HG02970 (cell line): ENCODE measurements at regions not wholly inside any gene's neighbourhood (a gene's known extent, or its start where the extent isn't known, plus 50 kb on each side); places are given as distances from the start of the nearest gene placed in this dataset.

ENCODE experiments used
- ATAC-seq: cut with Tn5 transposase; IDR thresholded peaks from one replicate; pipeline ENCODE4 v1.9.1; 2021; ENCODE audit warnings: mild to moderate bottlenecking, moderate library complexity, moderate number of reproducible peaks; ENCODE audit not compliant: unreplicated experiment, low FRiP score

- no peak for ATAC-seq
These were observed 389.7 kb downstream of the TAF11L14 start for GRCh38 chr5:18023986-18024385.

GRCh38 chr5:18024542-18024941 is 390.3 kb downstream of the TAF11L14 start:
- ATAC-seq, result no peak

GRCh38 chr5:18027241-18027867 is 393.1 kb downstream of the TAF11L14 start:
- no peak for ATAC-seq

GRCh38 chr5:18028036-18028435 is 393.8 kb downstream of the TAF11L14 start:
- ATAC-seq, result no peak

GRCh38 chr5:18032744-18033143 is 398.5 kb downstream of the TAF11L14 start:
- no peak for ATAC-seq

GRCh38 chr5:18036531-18036930 is 402.3 kb downstream of the TAF11L14 start:
- no peak for ATAC-seq

GRCh38 chr5:18037718-18038117 is 403.5 kb downstream of the TAF11L14 start:
- ATAC-seq, result no peak

GRCh38 chr5:18043344-18043743 is 409.1 kb downstream of the TAF11L14 start:
- no peak for ATAC-seq

- no peak for ATAC-seq
These were observed 414.2 kb downstream of the TAF11L14 start for GRCh38 chr5:18048449-18048848.

- no peak for ATAC-seq
These were observed 416.1 kb downstream of the TAF11L14 start for GRCh38 chr5:18050345-18050744.

- ATAC-seq, result no peak
These were observed 416.5 kb downstream of the TAF11L14 start for GRCh38 chr5:18050776-18051175.

- ATAC-seq, result no peak
These were observed 417.7 kb downstream of the TAF11L14 start for GRCh38 chr5:18051953-18052352.

GRCh38 chr5:18052569-18052968 is 418.3 kb downstream of the TAF11L14 start:
- ATAC-seq, result no peak

GRCh38 chr5:18057725-18058124 is 423.5 kb downstream of the TAF11L14 start:
- ATAC-seq, result no peak

- ATAC-seq, result no peak
These were observed 433.4 kb downstream of the TAF11L14 start for GRCh38 chr5:18067615-18068014.

GRCh38 chr5:18068826-18069225 is 434.6 kb downstream of the TAF11L14 start:
- ATAC-seq, result no peak

GRCh38 chr5:18069790-18070189 is 435.5 kb downstream of the TAF11L14 start:
- ATAC-seq, result no peak

- no peak for ATAC-seq
These were observed 438.3 kb downstream of the TAF11L14 start for GRCh38 chr5:18072600-18072999.

- ATAC-seq, result no peak
These were observed 440.7 kb downstream of the TAF11L14 start for GRCh38 chr5:18074961-18075360.

- ATAC-seq, result no peak
These were observed 443.9 kb downstream of the TAF11L14 start for GRCh38 chr5:18078157-18078556.

- ATAC-seq, result no peak
These were observed 445.6 kb downstream of the TAF11L14 start for GRCh38 chr5:18079831-18080230.

- no peak for ATAC-seq
These were observed 453.8 kb downstream of the TAF11L14 start for GRCh38 chr5:18088020-18088579.
